ENCODE measurements at regions not wholly inside any gene's neighbourhood (a gene's known extent, or its start where the extent isn't known, plus 50 kb on each side); places are given as distances from the start of the nearest gene placed in this dataset.
"Not testable (repeated sequence)": the region's sequence is repeated elsewhere in the genome, so short reads cannot be mapped to it uniquely, and the experiment has no call there.

GRCh38 chr2:2662037-2662846 lies 331.2 kb upstream of the MYT1L start:
- peak; percentile 48 for DNase-seq

- DNase-seq, result peak; percentile 15
Measured at GRCh38 chr2:2660789-2661355, 329.8 kb upstream of the MYT1L start.

- no peak for DNase-seq
Measured at GRCh38 chr2:2657121-2657962, 326.3 kb upstream of the MYT1L start.

GRCh38 chr2:2656115-2657011 lies 325.3 kb upstream of the MYT1L start:
- peak; percentile 45 for DNase-seq

- DNase-seq, result no peak
Measured at GRCh38 chr2:2655453-2656114, 324.5 kb upstream of the MYT1L start.

GRCh38 chr2:2653231-2653630 lies 322.2 kb upstream of the MYT1L start:
- DNase-seq, result no peak

- DNase-seq, result no peak
Measured at GRCh38 chr2:2650608-2651375, 319.7 kb upstream of the MYT1L start.

GRCh38 chr2:2649109-2650072 lies 318.3 kb upstream of the MYT1L start:
- DNase-seq, result no peak

GRCh38 chr2:2648094-2648493 lies 317.0 kb upstream of the MYT1L start:
- no peak for DNase-seq

- DNase-seq, result no peak
Measured at GRCh38 chr2:2647141-2647541, 316.1 kb upstream of the MYT1L start.

GRCh38 chr2:2646433-2647051 lies 315.5 kb upstream of the MYT1L start:
- no peak for DNase-seq

GRCh38 chr2:2645162-2645855 lies 314.2 kb upstream of the MYT1L start:
- DNase-seq, result no peak

GRCh38 chr2:2644751-2645150 lies 313.7 kb upstream of the MYT1L start:
- not testable (repeated sequence) for DNase-seq

GRCh38 chr2:2644040-2644439 lies 313.0 kb upstream of the MYT1L start:
- DNase-seq, result no peak

GRCh38 chr2:2642906-2643890 lies 312.1 kb upstream of the MYT1L start:
- DNase-seq, result no peak

- DNase-seq, result no peak
Measured at GRCh38 chr2:2641541-2642410, 310.7 kb upstream of the MYT1L start.

Data from tongue (tissue), 1 donor.